Activated CD8-positive, alpha-beta T cell treated with anti-CD3 and anti-CD28 coated beads for 36 hours (primary cell): ENCODE measurements at regions not wholly inside any gene's neighbourhood (a gene's known extent, or its start where the extent isn't known, plus 50 kb on each side); places are given as distances from the start of the nearest gene placed in this dataset.

ENCODE experiments used
- ATAC-seq: fragments of 200-7000 bp; cut with Tn5 transposase; one replicate; pipeline ENCODE4 v1.10.0; 2021; ENCODE audit warnings: mild to moderate bottlenecking, moderate library complexity
- CTCF ChIA-PET: fragments of 350-600 bp; sonication (Branson Sonifier 250); formaldehyde crosslinking; loops from one replicate; lab custom pipeline; 2021; ENCODE audit warnings: antibody characterized with exemption; lab: Charles Lee
- POLR2A ChIA-PET: fragments of 350-600 bp; sonication (Branson Sonifier 250); formaldehyde crosslinking; loops from one replicate; lab custom pipeline; 2021; ENCODE audit warnings: antibody characterized with exemption; lab: Charles Lee
- DNase-seq: peaks from one replicate; pipeline ENCODE4 v3.0.0-alpha.2; 2020
- H3K27ac Mint-ChIP-seq: one replicate; pipeline ENCODE4 v1.8.0; 2021; ENCODE audit warnings: mild to moderate bottlenecking, mixed read lengths
- H3K27me3 Mint-ChIP-seq: one replicate; pipeline ENCODE4 v1.8.0; 2021; ENCODE audit warnings: mixed read lengths
- H3K36me3 Mint-ChIP-seq: one replicate; pipeline ENCODE4 v1.8.0; 2021; ENCODE audit warnings: low read depth, mixed read lengths
- H3K4me1 Mint-ChIP-seq: one replicate; pipeline ENCODE4 v1.8.0; 2021; ENCODE audit warnings: low read depth, mixed read lengths
- H3K4me3 Mint-ChIP-seq: one replicate; pipeline ENCODE4 v1.8.0; 2021; ENCODE audit warnings: mild to moderate bottlenecking, moderate library complexity, mixed read lengths
- H3K9me3 Mint-ChIP-seq: one replicate; pipeline ENCODE4 v1.8.0; 2021; ENCODE audit warnings: mixed read lengths
- intact Hi-C: fragments of 100-400 bp; cut with micrococcal nuclease; formaldehyde crosslinking; loops from one replicate; pipeline ENCODE4 v1.10.0; 2022
- TF ChIP-seq, protein P1 (sequence below): fragments of 200-600 bp; IDR thresholded peaks from one replicate; pipeline ENCODE4 v1.8.0; 2022; ENCODE audit warnings: antibody characterized with exemption, mild to moderate bottlenecking

DNA sequence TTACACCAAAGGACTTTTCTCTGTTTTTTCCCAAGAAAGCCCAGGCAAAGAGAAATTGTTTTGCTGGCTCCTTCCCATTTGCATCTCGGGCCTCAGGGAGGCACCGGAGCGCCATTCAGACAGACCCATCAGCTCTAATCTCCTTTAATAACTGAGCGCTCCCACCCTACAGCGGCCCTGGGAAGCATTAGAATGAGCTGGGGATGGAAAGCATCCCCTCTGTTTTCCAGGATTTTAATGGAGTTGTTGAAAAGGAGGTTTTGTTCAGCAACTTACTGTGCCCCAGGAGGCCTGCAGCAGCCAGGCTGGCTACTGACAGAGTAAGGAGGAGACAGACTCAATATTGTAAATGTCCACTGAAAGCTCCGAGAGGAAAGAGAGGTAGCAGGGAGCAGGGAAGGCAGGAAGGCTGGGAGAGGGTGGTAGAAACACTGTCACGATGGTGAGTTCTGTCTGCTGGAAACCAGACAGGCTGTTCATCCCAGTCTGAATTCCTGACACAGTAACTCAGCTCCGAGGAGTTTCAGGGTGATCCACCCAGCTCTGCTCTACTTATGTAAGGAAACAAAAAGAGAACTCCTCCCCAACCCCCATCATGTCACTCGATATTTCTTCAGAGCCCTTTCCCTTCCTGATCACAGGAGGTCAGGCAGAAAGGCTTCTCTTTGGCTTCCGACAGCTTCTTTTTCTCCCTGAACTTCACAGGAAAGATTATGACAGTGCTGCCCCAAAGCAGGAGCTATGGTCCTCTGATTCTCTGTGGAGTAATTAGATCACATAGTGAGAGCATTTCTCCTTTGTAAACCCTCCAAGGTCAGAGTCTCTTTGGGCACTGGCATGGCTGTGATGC, 62.5 kb upstream of the TMEM132D start:
- DNase-seq (no peak), ATAC-seq (no peak)
- H3K27me3 Mint-ChIP-seq: peaks cover 4% of the 10 kb centered on the region
- no peaks in the 10 kb centered on the region for H3K9me3 Mint-ChIP-seq
- H3K27ac Mint-ChIP-seq: no peak overlapping the region
- ChIA-PET CTCF (no interaction called here), POLR2A (no interaction called here)
- H3K4me3 Mint-ChIP-seq: no peak overlapping the region
- TF ChIP-seq, protein P1, sequence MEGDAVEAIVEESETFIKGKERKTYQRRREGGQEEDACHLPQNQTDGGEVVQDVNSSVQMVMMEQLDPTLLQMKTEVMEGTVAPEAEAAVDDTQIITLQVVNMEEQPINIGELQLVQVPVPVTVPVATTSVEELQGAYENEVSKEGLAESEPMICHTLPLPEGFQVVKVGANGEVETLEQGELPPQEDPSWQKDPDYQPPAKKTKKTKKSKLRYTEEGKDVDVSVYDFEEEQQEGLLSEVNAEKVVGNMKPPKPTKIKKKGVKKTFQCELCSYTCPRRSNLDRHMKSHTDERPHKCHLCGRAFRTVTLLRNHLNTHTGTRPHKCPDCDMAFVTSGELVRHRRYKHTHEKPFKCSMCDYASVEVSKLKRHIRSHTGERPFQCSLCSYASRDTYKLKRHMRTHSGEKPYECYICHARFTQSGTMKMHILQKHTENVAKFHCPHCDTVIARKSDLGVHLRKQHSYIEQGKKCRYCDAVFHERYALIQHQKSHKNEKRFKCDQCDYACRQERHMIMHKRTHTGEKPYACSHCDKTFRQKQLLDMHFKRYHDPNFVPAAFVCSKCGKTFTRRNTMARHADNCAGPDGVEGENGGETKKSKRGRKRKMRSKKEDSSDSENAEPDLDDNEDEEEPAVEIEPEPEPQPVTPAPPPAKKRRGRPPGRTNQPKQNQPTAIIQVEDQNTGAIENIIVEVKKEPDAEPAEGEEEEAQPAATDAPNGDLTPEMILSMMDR: no peak
- intact Hi-C loops: no loop called here
- no peaks in the 10 kb centered on the region for H3K4me1 Mint-ChIP-seq
- H3K36me3 Mint-ChIP-seq: no peaks in the 10 kb centered on the region

DNA sequence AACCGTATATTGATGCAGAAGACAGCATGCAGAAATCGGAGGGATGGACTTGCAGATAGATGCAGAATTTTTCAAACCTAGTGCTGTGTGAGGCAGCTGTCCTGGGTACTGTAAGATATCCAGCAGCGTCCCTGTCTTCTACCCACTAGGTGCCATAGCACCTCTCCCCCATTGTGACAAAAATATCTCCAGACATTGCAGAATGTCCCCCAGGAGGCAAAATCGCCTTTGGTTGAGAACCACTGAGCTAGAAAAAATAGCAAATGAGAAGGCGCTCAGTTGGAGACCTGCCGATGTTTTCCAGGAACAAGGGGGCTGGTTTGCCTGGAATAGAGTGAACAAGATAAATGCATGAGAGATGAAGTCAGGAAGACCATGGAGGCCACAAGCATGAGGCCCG, 67.9 kb upstream of the TMEM132D start:
- H3K4me1 Mint-ChIP-seq: no peaks in the 10 kb centered on the region
- ChIA-PET POLR2A (no interaction called here), CTCF (no interaction called here)
- H3K27ac Mint-ChIP-seq: no peak overlapping the region
- no peak overlapping the region for H3K4me3 Mint-ChIP-seq
- H3K36me3 Mint-ChIP-seq: no peaks in the 10 kb centered on the region
- H3K27me3 Mint-ChIP-seq: no peaks in the 10 kb centered on the region
- no peaks in the 10 kb centered on the region for H3K9me3 Mint-ChIP-seq
- ATAC-seq: no peak
- TF ChIP-seq, protein P1: no peak
- intact Hi-C loops: no loop called here
- DNase-seq: no peak

DNA sequence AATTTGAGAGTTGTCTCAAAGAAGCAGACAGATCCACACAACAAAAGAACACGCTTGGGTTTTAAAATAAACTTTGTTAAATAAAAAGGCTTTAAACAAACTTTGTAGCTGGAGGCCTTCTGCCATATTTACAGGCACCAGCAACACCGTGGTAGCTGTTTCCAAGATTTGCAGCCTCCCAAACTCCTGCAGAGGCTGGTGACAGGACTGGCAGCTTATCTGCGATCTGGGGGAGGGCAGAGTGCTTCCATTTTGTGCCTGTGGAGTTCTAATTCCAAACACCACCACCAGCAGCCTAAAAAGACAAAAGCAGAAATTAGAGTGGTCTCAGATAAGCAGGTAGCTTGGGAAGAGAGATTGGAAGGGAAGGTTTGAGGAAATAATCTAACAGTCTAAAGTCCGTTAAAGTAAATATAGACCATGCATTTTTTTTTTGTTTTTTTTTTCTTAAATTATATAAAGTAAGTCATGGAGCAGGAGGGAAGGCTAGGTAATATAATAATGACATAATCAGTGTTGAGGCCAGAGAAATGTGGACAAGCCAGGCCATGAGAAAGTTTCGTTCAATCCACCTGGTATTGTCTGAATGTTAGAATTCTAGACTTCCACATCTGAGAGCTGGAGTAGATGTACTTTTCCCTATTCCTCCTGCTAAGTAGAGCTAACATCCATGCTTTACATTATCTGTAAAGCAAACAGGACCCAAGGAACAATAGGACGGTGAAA, 69.6 kb upstream of the TMEM132D start:
- POLR2A ChIA-PET: no interaction called here
- CTCF ChIA-PET: no interaction called here
- ATAC-seq (no peak), DNase-seq (no peak)
- Mint-ChIP-seq H3K36me3 (no peaks in the 10 kb centered on the region), H3K9me3 (no peaks in the 10 kb centered on the region), H3K27ac (no peak overlapping the region), H3K4me3 (no peak overlapping the region), H3K4me1 (no peaks in the 10 kb centered on the region), H3K27me3 (no peaks in the 10 kb centered on the region)
- TF ChIP-seq, protein P1: no peak
- intact Hi-C loops: no loop called here

DNA sequence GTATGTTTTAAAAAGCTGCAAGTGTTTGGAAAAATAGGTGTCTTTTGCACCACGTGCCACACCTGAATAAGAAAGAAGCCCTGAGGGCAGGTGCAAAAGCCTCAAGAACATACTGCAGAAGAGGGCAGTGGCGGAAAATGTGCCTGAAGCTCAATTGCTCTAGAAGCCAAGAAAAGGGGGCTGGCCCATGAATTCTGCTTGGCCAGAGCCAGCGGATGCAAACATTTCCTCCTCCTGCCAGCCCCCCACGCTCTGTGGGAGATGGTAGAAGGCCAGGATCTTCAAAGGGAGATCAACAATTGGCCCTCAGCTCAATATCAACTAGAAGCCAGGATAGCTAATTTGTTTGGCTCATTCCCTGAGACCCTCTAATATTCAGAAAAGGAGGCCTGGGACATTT, 80.3 kb upstream of the TMEM132D start:
- H3K4me3 Mint-ChIP-seq: no peak overlapping the region
- TF ChIP-seq, protein P1: no peak
- CTCF ChIA-PET: no interaction called here
- H3K4me1 Mint-ChIP-seq: no peaks in the 10 kb centered on the region
- POLR2A ChIA-PET: no interaction called here
- no peak overlapping the region for H3K27ac Mint-ChIP-seq
- H3K27me3 Mint-ChIP-seq: peaks cover 2% of the 10 kb centered on the region
- intact Hi-C loops: no loop called here
- DNase-seq: no peak
- ATAC-seq: no peak
- no peaks in the 10 kb centered on the region for H3K36me3 Mint-ChIP-seq
- peaks cover 3% of the 10 kb centered on the region for H3K9me3 Mint-ChIP-seq

DNA sequence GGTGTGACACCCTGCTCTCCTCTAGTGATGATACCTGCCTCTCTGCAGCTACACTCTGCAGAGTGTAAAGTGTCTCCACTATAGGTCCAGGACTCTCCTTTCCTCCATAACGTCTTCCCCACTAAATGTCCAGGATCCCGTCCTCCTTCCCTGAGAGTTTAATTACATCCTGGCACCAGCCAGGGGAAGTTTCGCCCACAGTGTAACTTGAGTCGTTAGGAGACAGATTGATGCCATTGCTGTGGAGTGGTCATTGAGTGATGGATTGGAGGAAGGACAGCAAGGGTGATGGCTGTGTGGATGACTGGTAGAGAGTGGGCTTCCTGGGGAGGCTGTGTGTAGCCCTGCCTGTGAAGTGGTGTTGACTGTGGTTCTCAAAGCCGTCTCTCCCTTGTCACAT, 84.0 kb upstream of the TMEM132D start:
- H3K4me3 Mint-ChIP-seq: no peak overlapping the region
- intact Hi-C loops: no loop called here
- H3K9me3 Mint-ChIP-seq: peaks cover 3% of the 10 kb centered on the region
- no peak for DNase-seq
- peaks cover 2% of the 10 kb centered on the region for H3K27me3 Mint-ChIP-seq
- no peaks in the 10 kb centered on the region for H3K36me3 Mint-ChIP-seq
- ChIA-PET CTCF (no interaction called here), POLR2A (interaction anchor here (0.6 kb wide), 1 partner anchor 18 kb away, joined by 3 read pairs; no protein-coding TSS in a partner anchor)
- no peak for ATAC-seq
- H3K27ac Mint-ChIP-seq: no peak overlapping the region
- TF ChIP-seq, protein P1: no peak
- no peaks in the 10 kb centered on the region for H3K4me1 Mint-ChIP-seq
